Endothelial cell of umbilical vein (primary cell): ENCODE measurements at regions not wholly inside any gene's neighbourhood (a gene's known extent, or its start where the extent isn't known, plus 50 kb on each side); places are given as distances from the start of the nearest gene placed in this dataset.

Experiments
- BruUV-seq: library from RNA; stranded (reverse); fragments of 400-500 nt; replicated peaks from 2 replicates; lab custom pipeline; 2021; lab: Mats Ljungman, UMichigan
- CTCF ChIA-PET: fragments of 300-600, 350-600 bp; sonication (Branson Sonifier 250); formaldehyde crosslinking; loops from one replicate; lab custom pipeline; 2021; ENCODE audit warnings: antibody characterized with exemption, inconsistent platforms; lab: Charles Lee
- POLR2A ChIA-PET: fragments of 300-600, 350-600 bp; sonication (Branson Sonifier 250); formaldehyde crosslinking; loops from one replicate; lab custom pipeline; 2021; ENCODE audit warnings: antibody characterized with exemption, inconsistent platforms; lab: Charles Lee
- DNase-seq: peaks from one replicate; pipeline ENCODE4 v3.0.0-alpha.2; 2011; ENCODE audit warnings: low read depth, low spot score
- FAIRE-seq: peaks from 2 replicates; lab custom pipeline; 2011; peaks lifted over from hg19 to GRCh38; lab: Jason Lieb, UNC
- H2AFZ ChIP-seq: 2 replicates; pipeline ENCODE4 v1.6.0; 2012; ENCODE audit warnings: low read depth, low read length, control low read depth, inconsistent platforms
- H3K27ac ChIP-seq: 2 replicates; pipeline ENCODE4 v1.5.1; 2011; ENCODE audit warnings: low read depth, mild to moderate bottlenecking, control low read depth, low read length, moderate library complexity; ENCODE audit not compliant: insufficient read depth
- H3K27me3 ChIP-seq, 2 experiments: 2 replicates each; pipeline versions ENCODE4 v1.6.0 to v1.6.1; 2011; ENCODE audit warnings: low read length in 2 of 2, mixed read lengths in 1 of 2; ENCODE audit not compliant: control insufficient read depth in 2 of 2, insufficient read depth in 2 of 2
- H3K36me3 ChIP-seq, 2 experiments: 2 replicates in 1 of 2; 3 replicates in 1 of 2; pipeline ENCODE4 v1.5.1; 2011; ENCODE audit warnings: low read length in 2 of 2, mild to moderate bottlenecking in 1 of 2, moderate library complexity in 1 of 2; ENCODE audit not compliant: control insufficient read depth in 2 of 2, insufficient read depth in 2 of 2; ENCODE audit errors: extremely low read depth in 1 of 2
- H3K4me1 ChIP-seq: 3 replicates; pipeline ENCODE4 v1.5.1; 2011; ENCODE audit warnings: mild to moderate bottlenecking, low read length; ENCODE audit not compliant: control insufficient read depth, insufficient read depth; ENCODE audit errors: extremely low read depth
- H3K4me2 ChIP-seq: 2 replicates; pipeline ENCODE4 v1.6.1; 2011; ENCODE audit warnings: low read length, control low read depth, mixed read lengths; ENCODE audit not compliant: insufficient read depth
- H3K4me3 ChIP-seq, 3 experiments: fragments of 200-600 bp in 1 of 3; sonication (generic), shearing (Covaris generic) in 1 of 3; replicated peaks in 1 of 3; 2 replicates each; pipeline ENCODE4 v1.5.1; 2011 to 2016; ENCODE audit warnings: control low read depth in 3 of 3, low read length in 3 of 3, mild to moderate bottlenecking in 2 of 3, inconsistent platforms in 1 of 3, low read depth in 1 of 3, moderate library complexity in 1 of 3; ENCODE audit not compliant: insufficient read depth in 1 of 3
- H3K79me2 ChIP-seq: 2 replicates; pipeline ENCODE4 v1.6.0; 2012; ENCODE audit warnings: low read length, inconsistent platforms; ENCODE audit not compliant: control insufficient read depth, insufficient read depth
- H3K9ac ChIP-seq: replicated peaks from 2 replicates; pipeline ENCODE3; 2011; ENCODE audit warnings: low read length, control low read depth; ENCODE audit not compliant: insufficient read depth; ENCODE audit errors: extremely low read depth
- H3K9me1 ChIP-seq: replicated peaks from 3 replicates; pipeline ENCODE4 v1.6.0; 2011; ENCODE audit warnings: mild to moderate bottlenecking, low read length; ENCODE audit not compliant: control insufficient read depth, insufficient read depth; ENCODE audit errors: extremely low read depth
- H3K9me3 ChIP-seq: replicated peaks from 2 replicates; pipeline ENCODE4 v1.5.1; 2012; ENCODE audit warnings: low read length, inconsistent platforms; ENCODE audit not compliant: control insufficient read depth, insufficient read depth
- H4K20me1 ChIP-seq: replicated peaks from 2 replicates; pipeline ENCODE3; 2011; ENCODE audit warnings: mild to moderate bottlenecking, low read length; ENCODE audit not compliant: control insufficient read depth, insufficient read depth; ENCODE audit errors: extremely low read depth
- CTCF ChIP-seq, 2 donors: IDR thresholded peaks; 1 replicate in 1 of 2; 2 replicates in 1 of 2; pipeline ENCODE4 v1.5.1; 2011; ENCODE audit warnings: low read length in 2 of 2, mild to moderate bottlenecking in 2 of 2, moderate library complexity in 2 of 2, control low read depth in 1 of 2, inconsistent platforms in 1 of 2, low read depth in 1 of 2; ENCODE audit not compliant: insufficient read depth in 1 of 2; ENCODE audit errors: extremely low read depth in 1 of 2
- EZH2 ChIP-seq: IDR thresholded peaks from 2 replicates; pipeline ENCODE4 v1.6.1; 2012; ENCODE audit warnings: borderline replicate concordance, low read depth, mild to moderate bottlenecking, moderate library complexity, low read length, inconsistent platforms; ENCODE audit not compliant: severe bottlenecking
- POLR2A ChIP-seq: IDR thresholded peaks from 2 replicates; pipeline ENCODE4 v1.6.1; 2012; ENCODE audit warnings: low read depth, mild to moderate bottlenecking, control low read depth, low read length
- POLR2AphosphoS5 ChIP-seq: IDR thresholded peaks from 2 replicates; pipeline ENCODE4 v1.6.1; 2012; ENCODE audit warnings: low read depth, mild to moderate bottlenecking, control low read depth, low read length, moderate library complexity; ENCODE audit not compliant: insufficient read depth
- dilution Hi-C: fragments of 300-500 bp; cut with MboI; formaldehyde crosslinking; loops from one replicate; pipeline ENCODE4 v1.15.0; 2019; ENCODE audit warnings: low sequenced_read_pairs; ENCODE audit not compliant: extremely low pct_ligation_motif_present
- intact Hi-C: fragments of 100-400 bp; cut with micrococcal nuclease; formaldehyde crosslinking; loops from one replicate; pipeline ENCODE4 v1.10.0; 2022
- TF ChIP-seq, protein P1 (sequence below): IDR thresholded peaks from 2 replicates; pipeline ENCODE4 v1.6.1; 2011; ENCODE audit not compliant: insufficient read depth, insufficient read length

DNA sequence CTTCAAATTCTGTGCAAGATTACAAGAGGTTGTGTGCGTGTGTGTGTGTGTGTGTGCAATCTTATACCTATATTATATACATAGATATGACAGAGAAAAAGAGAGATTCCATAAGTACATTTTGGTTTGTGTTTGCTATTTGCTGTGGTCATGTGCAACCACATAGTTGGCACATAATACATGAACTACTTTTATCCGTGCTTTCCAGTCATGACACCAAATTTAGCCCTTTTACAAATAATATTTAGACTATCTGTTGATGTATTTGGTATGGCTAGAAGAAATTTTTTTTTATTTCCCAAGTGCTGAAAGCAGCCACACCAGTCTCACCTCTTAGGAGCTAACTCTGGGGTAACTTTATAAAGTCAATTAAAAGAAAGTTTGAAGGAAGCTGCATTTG, 63.5 kb upstream of the EGFR start:
- Histone ChIP-seq H3K9me1 (no peaks in the 10 kb centered on the region), H3K4me2 (no peak overlapping the region), H3K36me3 (no peaks in the 10 kb centered on the region), H3K4me3 (no peak overlapping the region), H3K4me1 (no peaks in the 10 kb centered on the region), H3K79me2 (no peaks in the 10 kb centered on the region), H3K9ac (no peak overlapping the region), H3K9me3 (no peaks in the 10 kb centered on the region), H3K27ac (no peak overlapping the region), H4K20me1 (no peaks in the 10 kb centered on the region), H2AFZ (no peak overlapping the region), H3K27me3 (peaks cover 6 to 13% of the 10 kb centered on the region in 2 experiments)
- dilution Hi-C loops: no loop called here
- no TSS peak for BruUV-seq
- TF ChIP-seq POLR2A (no peak), EZH2 (no peak), POLR2AphosphoS5 (no peak), CTCF (IDR thresholded peaks at IDR 0.05; ENCODE audit: extremely low read depth in 1 of 2, insufficient read depth in 1 of 2, low read depth in 1 of 2, low read length in 2 of 2) (no peak)
- TF ChIP-seq, protein P1, sequence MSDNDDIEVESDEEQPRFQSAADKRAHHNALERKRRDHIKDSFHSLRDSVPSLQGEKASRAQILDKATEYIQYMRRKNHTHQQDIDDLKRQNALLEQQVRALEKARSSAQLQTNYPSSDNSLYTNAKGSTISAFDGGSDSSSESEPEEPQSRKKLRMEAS: no peak
- no peak for DNase-seq
- CTCF ChIA-PET: interaction anchor here (0.6 to 1.4 kb wide), 3 partner anchors 19 to 294 kb away, joined by 3 read pairs; no protein-coding TSS in a partner anchor
- no peak for FAIRE-seq
- POLR2A ChIA-PET: interaction anchor here (0.5 kb wide), 1 partner anchor 304 kb away, joined by 3 read pairs; no protein-coding TSS in a partner anchor
- intact Hi-C loops: no loop called here
